Pancreas (tissue), 10 donors: ENCODE measurements at regions not wholly inside any gene's neighbourhood (a gene's known extent, or its start where the extent isn't known, plus 50 kb on each side); places are given as distances from the start of the nearest gene placed in this dataset.

Source experiments
- ATAC-seq, 4 donors: fragments of 200-7000 bp; cut with Tn5 transposase; one replicate each; pipeline versions ENCODE4 v1.8.0 to v1.9.1; 2020; ENCODE audit warnings: mild to moderate bottlenecking in 4 of 4, moderate library complexity in 4 of 4
- DNase-seq, 6 donors: peaks; one replicate each; pipeline ENCODE4 v3.0.0-alpha.2; 2020
- FAIRE-seq: peaks from 2 replicates; lab custom pipeline; 2012; peaks lifted over from hg19 to GRCh38; lab: Jason Lieb, UNC
- H3K27ac ChIP-seq, 4 donors: fragments of 200-600 bp; sonication (generic); 1 replicate in 3 of 4; 2 replicates in 1 of 4; pipeline versions ENCODE4 v1.5.0 to v1.8.0; 2020
- H3K27me3 ChIP-seq, 4 donors: fragments of 200-600 bp; one replicate each; pipeline ENCODE4 v1.8.0; 2021
- H3K36me3 ChIP-seq, 3 donors: fragments of 200-600 bp; sonication (generic) in 1 of 3; one replicate each; pipeline versions ENCODE4 v1.5.0 to v1.8.0; 2020 to 2021
- H3K4me1 ChIP-seq, 3 donors: fragments of 200-600 bp; one replicate each; pipeline ENCODE4 v1.8.0; 2021
- H3K4me3 ChIP-seq, 4 donors: fragments of 200-600 bp; sonication (generic) in 2 of 4; one replicate each; pipeline versions ENCODE4 v1.5.0 to v1.8.0; 2020 to 2021
- H3K9me3 ChIP-seq, 4 donors: fragments of 200-600 bp; one replicate each; pipeline ENCODE4 v1.8.0; 2021
- WGBS, 2 donors: extraction: QIAGEN DNeasy Blood & Tissue Kit; methylation state at CpG; one replicate each; pipeline ENCODE4 v1.1.7; 2013; 5-methylcytosine and 5-hydroxymethylcytosine counted together
- intact Hi-C, 3 donors: fragments of 100-400 bp; cut with DNase I; formaldehyde crosslinking; loops; one replicate each; pipeline versions ENCODE4 v1.11.1 to v1.14.2; 2022
- TF ChIP-seq, protein P1 (sequence below), 4 donors: fragments of 200-600 bp; sonication (generic) in 3 of 4; IDR thresholded peaks; one replicate each; pipeline versions ENCODE4 v1.5.0 to v1.8.0; 2021; ENCODE audit warnings: antibody characterized with exemption in 4 of 4
- donor health status: healthy with polysubstance abuse.
- donor health status: DM: no; HTN: no; CAD: no; lungs with moderate emphysema.
- donor health status: DM: no; HTN: no; CAD: no.
- donor health status: control.
- donor health status: control.
- donor health status: Bipolar disorder and iron deficiency.
- donor health status: DM: yes; HTN: yes; CAD: no.
- donor health status: DM: no; HTN: no; CAD: no.
- donor health status: DM: no; HTN: no; CAD: no.
- donor health status: DM: yes; HTN: yes; CAD: no.

DNA sequence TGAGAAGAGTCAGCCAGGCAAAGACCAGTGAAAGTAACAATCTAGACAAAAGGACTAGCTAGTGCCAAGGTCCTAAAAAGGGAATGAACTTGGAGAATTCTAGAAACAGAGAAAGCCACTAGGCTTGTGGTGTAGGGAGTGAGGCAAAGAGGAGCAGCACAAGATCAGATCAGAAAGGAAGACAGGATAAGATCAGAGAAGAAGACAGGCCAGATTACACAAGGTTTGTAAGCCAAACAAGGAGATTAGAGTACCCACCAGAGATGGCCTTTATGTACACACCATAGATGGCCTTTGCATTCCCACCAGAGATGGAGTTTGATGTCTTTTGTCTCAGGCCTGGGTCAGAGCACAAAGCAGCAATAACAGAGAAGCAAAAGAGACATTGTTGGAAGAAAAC, 105.6 kb upstream of the PLCB4 start:
- FAIRE-seq (no peak), ATAC-seq (no peak)
- H3K36me3 ChIP-seq = no peaks in the 10 kb centered on the region

DNA sequence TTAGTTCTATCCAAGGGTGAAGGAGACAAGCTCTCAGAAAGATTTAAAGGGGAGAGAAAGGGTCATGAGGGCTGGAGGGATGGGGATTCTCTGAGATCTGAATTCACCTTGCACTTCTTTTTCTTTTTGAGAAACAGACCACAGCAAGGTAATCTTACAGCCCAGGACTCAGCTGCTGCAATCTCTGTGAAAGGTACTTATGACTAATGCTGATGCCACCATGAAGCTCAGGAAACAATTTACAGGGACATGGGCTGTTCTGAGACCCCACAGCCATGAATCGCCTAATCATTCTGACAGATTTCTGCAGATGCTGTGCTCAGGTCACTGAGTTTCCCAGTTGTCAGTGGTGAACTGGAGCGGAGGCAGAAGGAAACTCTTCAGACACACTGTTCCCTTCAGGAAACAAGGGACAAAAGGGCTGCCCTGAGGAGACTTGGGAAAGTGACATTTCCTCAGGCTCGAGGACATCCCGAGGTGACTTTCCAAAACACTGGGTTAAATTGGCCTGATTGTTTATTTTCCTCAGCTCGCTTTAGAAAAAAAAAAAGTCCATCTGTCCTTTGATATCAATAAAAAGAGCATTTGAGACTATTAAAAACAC, 103.8 kb upstream of the PLCB4 start:
- Histone ChIP-seq H3K4me1 (no peaks in the 10 kb centered on the region), H3K27me3 (no peaks in the 10 kb centered on the region), H3K9me3 (no peaks in the 10 kb centered on the region), H3K27ac (no peak overlapping the region), H3K4me3 (no peak overlapping the region), H3K36me3 (no peaks in the 10 kb centered on the region)
- WGBS, 2 donors = 80 to 88% methylated on average over 5 of the region's 5 CpGs
- ATAC-seq = no peak
- no peak for DNase-seq
- intact Hi-C loops = no loop called here
- no peak for FAIRE-seq
- TF ChIP-seq, protein P1, sequence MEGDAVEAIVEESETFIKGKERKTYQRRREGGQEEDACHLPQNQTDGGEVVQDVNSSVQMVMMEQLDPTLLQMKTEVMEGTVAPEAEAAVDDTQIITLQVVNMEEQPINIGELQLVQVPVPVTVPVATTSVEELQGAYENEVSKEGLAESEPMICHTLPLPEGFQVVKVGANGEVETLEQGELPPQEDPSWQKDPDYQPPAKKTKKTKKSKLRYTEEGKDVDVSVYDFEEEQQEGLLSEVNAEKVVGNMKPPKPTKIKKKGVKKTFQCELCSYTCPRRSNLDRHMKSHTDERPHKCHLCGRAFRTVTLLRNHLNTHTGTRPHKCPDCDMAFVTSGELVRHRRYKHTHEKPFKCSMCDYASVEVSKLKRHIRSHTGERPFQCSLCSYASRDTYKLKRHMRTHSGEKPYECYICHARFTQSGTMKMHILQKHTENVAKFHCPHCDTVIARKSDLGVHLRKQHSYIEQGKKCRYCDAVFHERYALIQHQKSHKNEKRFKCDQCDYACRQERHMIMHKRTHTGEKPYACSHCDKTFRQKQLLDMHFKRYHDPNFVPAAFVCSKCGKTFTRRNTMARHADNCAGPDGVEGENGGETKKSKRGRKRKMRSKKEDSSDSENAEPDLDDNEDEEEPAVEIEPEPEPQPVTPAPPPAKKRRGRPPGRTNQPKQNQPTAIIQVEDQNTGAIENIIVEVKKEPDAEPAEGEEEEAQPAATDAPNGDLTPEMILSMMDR (IDR thresholded peaks at IDR 0.05) = no peak

More for the DNA sequence above, 105.6 kb upstream of the PLCB4 start:
- TF ChIP-seq, protein P1 (IDR thresholded peaks at IDR 0.05) = no peak
- intact Hi-C loops = no loop called here
- Histone ChIP-seq H3K4me3 (no peak overlapping the region), H3K27ac (no peak overlapping the region), H3K27me3 (no peaks in the 10 kb centered on the region), H3K4me1 (no peaks in the 10 kb centered on the region), H3K9me3 (no peaks in the 10 kb centered on the region)
- no peak for DNase-seq

DNA sequence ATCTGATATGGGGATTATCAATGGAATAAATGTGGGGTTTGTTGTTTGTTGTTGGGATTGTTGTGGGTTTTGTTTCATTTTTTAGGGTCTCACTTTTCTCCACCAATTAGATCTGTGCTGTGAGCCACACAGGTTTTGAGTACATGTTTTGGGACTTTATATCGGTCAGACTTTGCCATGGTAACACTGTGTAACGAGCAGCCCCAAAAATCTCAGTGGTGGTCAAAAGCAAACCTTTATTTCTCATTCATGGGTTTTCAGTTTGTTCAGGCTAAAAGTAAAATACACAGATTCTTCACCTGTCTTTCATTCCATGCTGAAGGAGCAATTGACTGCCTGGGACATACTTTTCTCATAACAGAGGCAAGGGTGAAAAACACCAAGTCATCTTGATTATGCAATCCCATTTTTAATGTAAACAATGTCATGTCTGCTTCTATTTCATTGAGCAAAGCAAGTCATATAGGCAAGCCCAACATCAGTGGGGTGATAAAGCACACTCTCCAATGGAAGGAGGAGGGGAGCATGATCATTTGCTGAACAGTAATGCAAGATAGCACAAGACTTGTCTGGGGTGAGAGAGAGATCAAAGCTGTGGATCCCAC, 101.1 kb upstream of the PLCB4 start:
- no peak for FAIRE-seq
- H3K36me3 ChIP-seq = no peaks in the 10 kb centered on the region

DNA sequence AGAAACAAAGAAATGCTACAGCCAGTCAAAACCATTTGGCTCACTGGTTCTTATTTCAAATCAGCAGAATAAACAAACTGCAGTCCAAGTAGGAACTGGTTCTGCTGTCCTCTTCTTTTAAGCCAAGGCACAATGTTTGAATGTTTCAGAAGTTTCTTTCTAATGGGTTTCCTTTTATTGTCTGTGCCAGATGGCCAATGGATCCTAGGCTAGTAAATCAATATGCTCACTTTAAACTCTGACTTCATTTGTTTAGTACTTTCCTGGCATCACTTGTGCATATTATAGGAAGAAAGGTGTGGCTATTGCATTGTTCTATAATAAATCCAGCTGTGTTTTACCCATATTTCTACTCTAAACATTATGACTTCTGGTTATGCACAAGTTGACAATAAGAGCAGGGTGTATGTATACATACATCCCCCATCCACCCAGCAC, 99.7 kb upstream of the PLCB4 start:
- DNase-seq = no peak
- Histone ChIP-seq H3K9me3 (no peaks in the 10 kb centered on the region), H3K4me1 (no peaks in the 10 kb centered on the region), H3K27me3 (no peaks in the 10 kb centered on the region), H3K27ac (no peak overlapping the region), H3K4me3 (no peak overlapping the region), H3K36me3 (no peaks in the 10 kb centered on the region)
- intact Hi-C loops = no loop called here
- TF ChIP-seq, protein P1 (IDR thresholded peaks at IDR 0.05) = no peak
- no peak for FAIRE-seq
- no peak for ATAC-seq

More for the DNA sequence above, 101.1 kb upstream of the PLCB4 start:
- TF ChIP-seq, protein P1 (IDR thresholded peaks at IDR 0.05) = no peak
- intact Hi-C loops = no loop called here
- Histone ChIP-seq H3K27me3 (no peaks in the 10 kb centered on the region), H3K4me1 (no peaks in the 10 kb centered on the region), H3K27ac (no peak overlapping the region), H3K4me3 (no peak overlapping the region), H3K9me3 (no peaks in the 10 kb centered on the region)
- WGBS, 2 donors = 92 to 93% methylated on average over 2 of the region's 2 CpGs
- ATAC-seq (no peak), DNase-seq (no peak)

DNA sequence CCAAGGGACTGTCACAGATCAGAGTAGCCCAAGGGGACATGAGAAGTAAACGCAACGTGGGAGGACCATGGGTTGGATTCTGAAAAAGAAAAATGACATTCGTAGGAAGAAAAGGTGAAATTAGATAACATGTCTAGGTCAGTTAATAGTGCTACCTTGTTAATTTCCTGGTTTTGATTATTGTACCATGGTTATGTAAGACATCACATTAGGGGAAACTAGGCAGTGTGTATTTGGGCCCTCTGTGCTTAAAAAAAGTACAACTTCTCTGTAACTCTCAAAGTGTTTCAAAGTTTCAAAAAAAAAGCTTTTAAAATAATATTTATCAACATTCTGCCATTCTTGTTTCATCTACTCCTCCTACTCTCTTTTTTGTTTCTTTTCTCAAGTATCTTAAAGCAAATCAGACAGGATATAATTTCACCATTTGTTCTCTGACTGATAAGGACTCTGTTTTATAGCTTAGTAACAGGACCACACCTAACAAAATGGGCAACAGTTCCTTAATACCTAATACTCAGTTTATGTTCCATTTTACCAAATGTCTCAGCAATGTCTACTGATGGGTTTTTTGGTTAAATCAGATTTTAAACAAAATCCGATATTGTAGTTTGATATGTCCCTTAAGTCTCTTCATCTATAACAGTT, 97.1 kb upstream of the PLCB4 start:
- Histone ChIP-seq H3K36me3 (no peaks in the 10 kb centered on the region), H3K27me3 (no peaks in the 10 kb centered on the region), H3K4me3 (no peak overlapping the region), H3K4me1 (no peaks in the 10 kb centered on the region), H3K9me3 (no peaks in the 10 kb centered on the region), H3K27ac (no peak overlapping the region)
- no peak for ATAC-seq
- WGBS, 2 donors = 71 to 75% methylated on average over 4 of the region's 4 CpGs
- TF ChIP-seq, protein P1 (IDR thresholded peaks at IDR 0.05) = no peak
- intact Hi-C loops = no loop called here
- FAIRE-seq = no peak
- DNase-seq = no peak
